HEK293 (cell line): ENCODE measurements at regions not wholly inside any gene's neighbourhood (a gene's known extent, or its start where the extent isn't known, plus 50 kb on each side); places are given as distances from the start of the nearest gene placed in this dataset.

Experiments
- EGR2 ChIP-seq: fragments of 450-650 bp; formaldehyde crosslinking; IDR thresholded peaks from 2 replicates; pipeline ENCODE4 v1.5.1; 2016; ENCODE audit warnings: low read depth, missing biosample characterization, missing genetic modification characterization
- GLIS1 ChIP-seq: fragments of 450-650 bp; formaldehyde crosslinking; IDR thresholded peaks from 2 replicates; pipeline ENCODE4 v1.5.1; 2016; ENCODE audit warnings: missing biosample characterization, missing genetic modification characterization
- KLF1 ChIP-seq: fragments of 450-650 bp; formaldehyde crosslinking; IDR thresholded peaks from 2 replicates; pipeline ENCODE4 v1.5.1; 2016; ENCODE audit warnings: missing biosample characterization, missing genetic modification characterization
- KLF16 ChIP-seq: fragments of 450-650 bp; formaldehyde crosslinking; IDR thresholded peaks from 2 replicates; pipeline ENCODE4 v1.5.1; 2017; ENCODE audit warnings: missing biosample characterization, missing genetic modification characterization
- KLF17 ChIP-seq: fragments of 450-650 bp; formaldehyde crosslinking; IDR thresholded peaks from 2 replicates; pipeline ENCODE4 v1.5.1; 2016; ENCODE audit warnings: missing biosample characterization, missing genetic modification characterization
- OSR2 ChIP-seq: fragments of 450-650 bp; formaldehyde crosslinking; IDR thresholded peaks from 2 replicates; pipeline ENCODE4 v1.5.1; 2016; ENCODE audit warnings: missing biosample characterization, missing genetic modification characterization
- SP3 ChIP-seq: fragments of 450-650 bp; formaldehyde crosslinking; IDR thresholded peaks from 2 replicates; pipeline ENCODE4 v1.5.1; 2016; ENCODE audit warnings: missing biosample characterization, missing genetic modification characterization
- TRIM28 ChIP-seq: IDR thresholded peaks from 2 replicates; pipeline ENCODE4 v1.6.1; 2011; ENCODE audit warnings: low read length, control low read depth, borderline replicate concordance
- ZIC2 ChIP-seq: fragments of 450-650 bp; formaldehyde crosslinking; IDR thresholded peaks from 2 replicates; pipeline ENCODE4 v1.5.1; 2016; ENCODE audit warnings: missing biosample characterization, missing genetic modification characterization
- ZNF138 ChIP-seq: fragments of 450-650 bp; formaldehyde crosslinking; IDR thresholded peaks from 2 replicates; pipeline ENCODE4 v1.5.1; 2016; ENCODE audit warnings: missing biosample characterization, missing genetic modification characterization, borderline replicate concordance
- ZNF335 ChIP-seq: fragments of 450-650 bp; formaldehyde crosslinking; conservative IDR thresholded peaks from 2 replicates; pipeline ENCODE4 v1.5.1; 2016; ENCODE audit warnings: missing biosample characterization, missing genetic modification characterization
- ZNF37A ChIP-seq: fragments of 450-650 bp; IDR thresholded peaks from 2 replicates; pipeline ENCODE4 v1.5.1; 2018; ENCODE audit warnings: missing biosample characterization, missing genetic modification characterization
- ZNF514 ChIP-seq: fragments of 450-650 bp; formaldehyde crosslinking; IDR thresholded peaks from 2 replicates; pipeline ENCODE4 v1.5.1; 2016; ENCODE audit warnings: missing biosample characterization, missing genetic modification characterization
- ZNF571 ChIP-seq: fragments of 450-650 bp; formaldehyde crosslinking; IDR thresholded peaks from 2 replicates; pipeline ENCODE4 v1.5.0; 2017; ENCODE audit warnings: missing biosample characterization, missing genetic modification characterization
- ZNF692 ChIP-seq: fragments of 450-650 bp; formaldehyde crosslinking; IDR thresholded peaks from 2 replicates; pipeline ENCODE4 v1.5.1; 2016; ENCODE audit warnings: missing biosample characterization, missing genetic modification characterization
- ZNF768 ChIP-seq: fragments of 450-650 bp; formaldehyde crosslinking; IDR thresholded peaks from 2 replicates; pipeline ENCODE4 v1.5.1; 2018; ENCODE audit warnings: missing biosample characterization, mild to moderate bottlenecking, missing genetic modification characterization
- ZNF830 ChIP-seq: fragments of 450-650 bp; IDR thresholded peaks from 2 replicates; pipeline ENCODE4 v1.5.0; 2018; ENCODE audit warnings: missing biosample characterization, missing genetic modification characterization, low read depth, mild to moderate bottlenecking, moderate library complexity
- ZSCAN30 ChIP-seq: fragments of 450-650 bp; IDR thresholded peaks from 2 replicates; pipeline ENCODE4 v1.5.1; 2018; ENCODE audit warnings: missing biosample characterization, mild to moderate bottlenecking, missing genetic modification characterization, moderate library complexity
- TF ChIP-seq, protein P1 (sequence below): fragments of 450-650 bp; formaldehyde crosslinking; IDR thresholded peaks from 2 replicates; pipeline ENCODE4 v1.5.1; 2017; ENCODE audit warnings: missing biosample characterization, missing genetic modification characterization
- TF ChIP-seq, protein P2 (sequence below): fragments of 450-650 bp; formaldehyde crosslinking; IDR thresholded peaks from 2 replicates; pipeline ENCODE4 v1.5.1; 2016; ENCODE audit warnings: missing biosample characterization, missing genetic modification characterization, borderline replicate concordance
- TF ChIP-seq, protein P3 (sequence below): fragments of 450-650 bp; formaldehyde crosslinking; IDR thresholded peaks from 2 replicates; pipeline ENCODE4 v1.5.0; 2017; ENCODE audit warnings: missing biosample characterization, missing genetic modification characterization, borderline replicate concordance
- TF ChIP-seq, protein P4 (sequence below): fragments of 450-650 bp; formaldehyde crosslinking; IDR thresholded peaks from 2 replicates; pipeline ENCODE4 v1.5.1; 2017; ENCODE audit warnings: missing biosample characterization, missing genetic modification characterization
- TF ChIP-seq, protein P5 (sequence below): fragments of 450-650 bp; formaldehyde crosslinking; IDR thresholded peaks from 2 replicates; pipeline ENCODE4 v1.5.1; 2016; ENCODE audit warnings: missing biosample characterization, missing genetic modification characterization
- TF ChIP-seq, protein P6 (sequence below): fragments of 450-650 bp; IDR thresholded peaks from 2 replicates; pipeline ENCODE4 v1.5.1; 2018; ENCODE audit warnings: missing biosample characterization, missing genetic modification characterization

- TF ChIP-seq ZNF571 (tag by site-specific recombination) (no peak), KLF16 (tag by site-specific recombination) (no peak), OSR2 (no peak), ZNF335 (tag by site-specific recombination) (no peak), TRIM28 (no peak), ZNF830 (no peak), ZSCAN30 (tag by site-specific recombination) (no peak), KLF17 (tag by site-specific recombination) (peak; percentile 69; the same call in 1 of the 2 replicates), GLIS1 (tag by site-specific recombination) (peak; percentile 93), ZNF138 (tag by site-specific recombination) (no peak), KLF1 (tag by site-specific recombination) (peak; percentile 17; the same call in 1 of the 2 replicates), SP3 (no peak), ZNF692 (no peak), ZNF768 (tag by site-specific recombination) (no peak), EGR2 (tag by site-specific recombination) (peak; percentile 79), ZNF514 (tag by site-specific recombination) (no peak), ZIC2 (tag by site-specific recombination) (peak; percentile 86), ZNF37A (no peak)
- TF ChIP-seq, protein P1, sequence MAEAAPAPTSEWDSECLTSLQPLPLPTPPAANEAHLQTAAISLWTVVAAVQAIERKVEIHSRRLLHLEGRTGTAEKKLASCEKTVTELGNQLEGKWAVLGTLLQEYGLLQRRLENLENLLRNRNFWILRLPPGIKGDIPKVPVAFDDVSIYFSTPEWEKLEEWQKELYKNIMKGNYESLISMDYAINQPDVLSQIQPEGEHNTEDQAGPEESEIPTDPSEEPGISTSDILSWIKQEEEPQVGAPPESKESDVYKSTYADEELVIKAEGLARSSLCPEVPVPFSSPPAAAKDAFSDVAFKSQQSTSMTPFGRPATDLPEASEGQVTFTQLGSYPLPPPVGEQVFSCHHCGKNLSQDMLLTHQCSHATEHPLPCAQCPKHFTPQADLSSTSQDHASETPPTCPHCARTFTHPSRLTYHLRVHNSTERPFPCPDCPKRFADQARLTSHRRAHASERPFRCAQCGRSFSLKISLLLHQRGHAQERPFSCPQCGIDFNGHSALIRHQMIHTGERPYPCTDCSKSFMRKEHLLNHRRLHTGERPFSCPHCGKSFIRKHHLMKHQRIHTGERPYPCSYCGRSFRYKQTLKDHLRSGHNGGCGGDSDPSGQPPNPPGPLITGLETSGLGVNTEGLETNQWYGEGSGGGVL (tag by site-specific recombination) = no peak
- TF ChIP-seq, protein P2, sequence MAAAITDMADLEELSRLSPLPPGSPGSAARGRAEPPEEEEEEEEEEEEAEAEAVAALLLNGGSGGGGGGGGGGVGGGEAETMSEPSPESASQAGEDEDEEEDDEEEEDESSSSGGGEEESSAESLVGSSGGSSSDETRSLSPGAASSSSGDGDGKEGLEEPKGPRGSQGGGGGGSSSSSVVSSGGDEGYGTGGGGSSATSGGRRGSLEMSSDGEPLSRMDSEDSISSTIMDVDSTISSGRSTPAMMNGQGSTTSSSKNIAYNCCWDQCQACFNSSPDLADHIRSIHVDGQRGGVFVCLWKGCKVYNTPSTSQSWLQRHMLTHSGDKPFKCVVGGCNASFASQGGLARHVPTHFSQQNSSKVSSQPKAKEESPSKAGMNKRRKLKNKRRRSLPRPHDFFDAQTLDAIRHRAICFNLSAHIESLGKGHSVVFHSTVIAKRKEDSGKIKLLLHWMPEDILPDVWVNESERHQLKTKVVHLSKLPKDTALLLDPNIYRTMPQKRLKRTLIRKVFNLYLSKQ (tag by site-specific recombination) = no peak
- TF ChIP-seq, protein P3, sequence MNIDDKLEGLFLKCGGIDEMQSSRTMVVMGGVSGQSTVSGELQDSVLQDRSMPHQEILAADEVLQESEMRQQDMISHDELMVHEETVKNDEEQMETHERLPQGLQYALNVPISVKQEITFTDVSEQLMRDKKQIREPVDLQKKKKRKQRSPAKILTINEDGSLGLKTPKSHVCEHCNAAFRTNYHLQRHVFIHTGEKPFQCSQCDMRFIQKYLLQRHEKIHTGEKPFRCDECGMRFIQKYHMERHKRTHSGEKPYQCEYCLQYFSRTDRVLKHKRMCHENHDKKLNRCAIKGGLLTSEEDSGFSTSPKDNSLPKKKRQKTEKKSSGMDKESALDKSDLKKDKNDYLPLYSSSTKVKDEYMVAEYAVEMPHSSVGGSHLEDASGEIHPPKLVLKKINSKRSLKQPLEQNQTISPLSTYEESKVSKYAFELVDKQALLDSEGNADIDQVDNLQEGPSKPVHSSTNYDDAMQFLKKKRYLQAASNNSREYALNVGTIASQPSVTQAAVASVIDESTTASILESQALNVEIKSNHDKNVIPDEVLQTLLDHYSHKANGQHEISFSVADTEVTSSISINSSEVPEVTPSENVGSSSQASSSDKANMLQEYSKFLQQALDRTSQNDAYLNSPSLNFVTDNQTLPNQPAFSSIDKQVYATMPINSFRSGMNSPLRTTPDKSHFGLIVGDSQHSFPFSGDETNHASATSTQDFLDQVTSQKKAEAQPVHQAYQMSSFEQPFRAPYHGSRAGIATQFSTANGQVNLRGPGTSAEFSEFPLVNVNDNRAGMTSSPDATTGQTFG (tag by site-specific recombination) = no peak
- TF ChIP-seq, protein P4, sequence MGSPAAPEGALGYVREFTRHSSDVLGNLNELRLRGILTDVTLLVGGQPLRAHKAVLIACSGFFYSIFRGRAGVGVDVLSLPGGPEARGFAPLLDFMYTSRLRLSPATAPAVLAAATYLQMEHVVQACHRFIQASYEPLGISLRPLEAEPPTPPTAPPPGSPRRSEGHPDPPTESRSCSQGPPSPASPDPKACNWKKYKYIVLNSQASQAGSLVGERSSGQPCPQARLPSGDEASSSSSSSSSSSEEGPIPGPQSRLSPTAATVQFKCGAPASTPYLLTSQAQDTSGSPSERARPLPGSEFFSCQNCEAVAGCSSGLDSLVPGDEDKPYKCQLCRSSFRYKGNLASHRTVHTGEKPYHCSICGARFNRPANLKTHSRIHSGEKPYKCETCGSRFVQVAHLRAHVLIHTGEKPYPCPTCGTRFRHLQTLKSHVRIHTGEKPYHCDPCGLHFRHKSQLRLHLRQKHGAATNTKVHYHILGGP = no peak
- TF ChIP-seq, protein P5, sequence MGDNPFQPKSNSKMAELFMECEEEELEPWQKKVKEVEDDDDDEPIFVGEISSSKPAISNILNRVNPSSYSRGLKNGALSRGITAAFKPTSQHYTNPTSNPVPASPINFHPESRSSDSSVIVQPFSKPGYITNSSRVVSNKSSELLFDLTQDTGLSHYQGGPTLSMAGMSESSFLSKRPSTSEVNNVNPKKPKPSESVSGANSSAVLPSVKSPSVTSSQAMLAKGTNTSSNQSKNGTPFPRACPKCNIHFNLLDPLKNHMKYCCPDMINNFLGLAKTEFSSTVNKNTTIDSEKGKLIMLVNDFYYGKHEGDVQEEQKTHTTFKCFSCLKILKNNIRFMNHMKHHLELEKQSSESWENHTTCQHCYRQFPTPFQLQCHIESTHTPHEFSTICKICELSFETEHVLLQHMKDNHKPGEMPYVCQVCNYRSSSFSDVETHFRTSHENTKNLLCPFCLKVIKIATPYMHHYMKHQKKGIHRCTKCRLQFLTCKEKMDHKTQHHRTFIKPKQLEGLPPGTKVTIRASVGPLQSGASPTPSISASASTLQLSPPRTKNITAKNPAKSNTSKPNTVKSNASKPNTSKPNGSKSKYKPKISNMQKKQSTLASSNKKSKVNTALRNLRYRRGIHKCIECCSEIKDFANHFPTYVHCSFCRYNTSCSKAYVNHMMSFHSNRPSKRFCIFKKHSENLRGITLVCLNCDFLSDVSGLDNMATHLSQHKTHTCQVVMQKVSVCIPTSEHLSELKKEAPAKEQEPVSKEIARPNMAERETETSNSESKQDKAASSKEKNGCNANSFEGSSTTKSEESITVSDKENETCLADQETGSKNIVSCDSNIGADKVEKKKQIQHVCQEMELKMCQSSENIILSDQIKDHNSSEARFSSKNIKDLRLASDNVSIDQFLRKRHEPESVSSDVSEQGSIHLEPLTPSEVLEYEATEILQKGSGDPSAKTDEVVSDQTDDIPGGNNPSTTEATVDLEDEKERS (tag by site-specific recombination) = no peak
- TF ChIP-seq, protein P6, sequence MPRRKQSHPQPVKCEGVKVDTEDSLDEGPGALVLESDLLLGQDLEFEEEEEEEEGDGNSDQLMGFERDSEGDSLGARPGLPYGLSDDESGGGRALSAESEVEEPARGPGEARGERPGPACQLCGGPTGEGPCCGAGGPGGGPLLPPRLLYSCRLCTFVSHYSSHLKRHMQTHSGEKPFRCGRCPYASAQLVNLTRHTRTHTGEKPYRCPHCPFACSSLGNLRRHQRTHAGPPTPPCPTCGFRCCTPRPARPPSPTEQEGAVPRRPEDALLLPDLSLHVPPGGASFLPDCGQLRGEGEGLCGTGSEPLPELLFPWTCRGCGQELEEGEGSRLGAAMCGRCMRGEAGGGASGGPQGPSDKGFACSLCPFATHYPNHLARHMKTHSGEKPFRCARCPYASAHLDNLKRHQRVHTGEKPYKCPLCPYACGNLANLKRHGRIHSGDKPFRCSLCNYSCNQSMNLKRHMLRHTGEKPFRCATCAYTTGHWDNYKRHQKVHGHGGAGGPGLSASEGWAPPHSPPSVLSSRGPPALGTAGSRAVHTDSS (tag by site-specific recombination) = no peak
Measured at GRCh38 chr17:79201536-79202227, 127.1 kb downstream of the ENGASE start (continued).
